Mesendoderm (in vitro differentiated cells): ENCODE measurements at regions not wholly inside any gene's neighbourhood (a gene's known extent, or its start where the extent isn't known, plus 50 kb on each side); places are given as distances from the start of the nearest gene placed in this dataset.

ENCODE experiments used
- DNase-seq: peaks from one replicate; pipeline ENCODE4 v3.0.0; 2013
- H2AK5ac ChIP-seq: 2 replicates; pipeline ENCODE4 v1.6.1; 2013; ENCODE audit warnings: low read length, inconsistent platforms
- H2BK120ac ChIP-seq: 2 replicates; pipeline ENCODE4 v1.6.1; 2013; ENCODE audit warnings: low read depth, mild to moderate bottlenecking, low read length, moderate library complexity, mixed read lengths
- H2BK15ac ChIP-seq: replicated peaks from 2 replicates; pipeline ENCODE4 v1.6.1; 2013; ENCODE audit warnings: low read depth, mild to moderate bottlenecking, moderate library complexity
- H2BK5ac ChIP-seq: 2 replicates; pipeline ENCODE4 v1.6.1; 2013; ENCODE audit warnings: low read length, inconsistent platforms
- H3K18ac ChIP-seq: 2 replicates; pipeline ENCODE4 v1.6.1; 2013; ENCODE audit warnings: mild to moderate bottlenecking, low read length, mixed read lengths
- H3K23ac ChIP-seq: one replicate; pipeline ENCODE4 v1.6.1; 2013; ENCODE audit warnings: low read length
- H3K27ac ChIP-seq: 2 replicates; pipeline ENCODE4 v1.5.1; 2013; ENCODE audit warnings: low read depth, mild to moderate bottlenecking, inconsistent platforms, low read length, moderate library complexity
- H3K27me3 ChIP-seq: 2 replicates; pipeline ENCODE4 v1.6.1; 2013; ENCODE audit warnings: low read length, control low read depth, mild to moderate bottlenecking, inconsistent platforms; ENCODE audit not compliant: insufficient read depth, poor library complexity
- H3K36me3 ChIP-seq: 2 replicates; pipeline ENCODE4 v1.6.1; 2013; ENCODE audit warnings: low read length, inconsistent platforms; ENCODE audit not compliant: control insufficient read depth, insufficient read depth
- H3K4ac ChIP-seq: one replicate; pipeline ENCODE4 v1.6.1; 2013; ENCODE audit warnings: low read depth, mild to moderate bottlenecking, low read length, moderate library complexity
- H3K4me1 ChIP-seq: 2 replicates; pipeline ENCODE4 v1.6.1; 2013; ENCODE audit warnings: low read depth, low read length, inconsistent platforms; ENCODE audit not compliant: control insufficient read depth
- H3K4me2 ChIP-seq: 2 replicates; pipeline ENCODE4 v1.6.1; 2013; ENCODE audit warnings: low read length
- H3K4me3 ChIP-seq: 2 replicates; pipeline ENCODE4 v1.5.1; 2013; ENCODE audit warnings: mild to moderate bottlenecking, low read length
- H3K56ac ChIP-seq: one replicate; pipeline ENCODE4 v1.6.1; 2013; ENCODE audit warnings: low read length
- H3K79me1 ChIP-seq: 2 replicates; pipeline ENCODE4 v1.6.1; 2013; ENCODE audit warnings: low read length, inconsistent platforms
- H3K79me2 ChIP-seq: 2 replicates; pipeline ENCODE4 v1.6.1; 2013; ENCODE audit warnings: mild to moderate bottlenecking, low read length; ENCODE audit not compliant: control insufficient read depth, insufficient read depth
- H3K9ac ChIP-seq: 2 replicates; pipeline ENCODE4 v1.6.1; 2013; ENCODE audit warnings: low read length, inconsistent platforms
- H4K5ac ChIP-seq: one replicate; pipeline ENCODE4 v1.6.1; 2013; ENCODE audit warnings: low read length
- H4K8ac ChIP-seq: one replicate; pipeline ENCODE4 v1.6.1; 2013; ENCODE audit warnings: low read depth, mild to moderate bottlenecking, control low read depth, low read length, moderate library complexity
- WGBS: extraction: QIAGEN DNeasy Blood & Tissue Kit; methylation state at CpG from one replicate; pipeline ENCODE4 v1.1.7; 2013; ENCODE audit warnings: low lambda C conversion rate, missing lambda C conversion rate; ENCODE audit not compliant: insufficient coverage; ENCODE audit errors: extremely low coverage; 5-methylcytosine and 5-hydroxymethylcytosine counted together

DNA sequence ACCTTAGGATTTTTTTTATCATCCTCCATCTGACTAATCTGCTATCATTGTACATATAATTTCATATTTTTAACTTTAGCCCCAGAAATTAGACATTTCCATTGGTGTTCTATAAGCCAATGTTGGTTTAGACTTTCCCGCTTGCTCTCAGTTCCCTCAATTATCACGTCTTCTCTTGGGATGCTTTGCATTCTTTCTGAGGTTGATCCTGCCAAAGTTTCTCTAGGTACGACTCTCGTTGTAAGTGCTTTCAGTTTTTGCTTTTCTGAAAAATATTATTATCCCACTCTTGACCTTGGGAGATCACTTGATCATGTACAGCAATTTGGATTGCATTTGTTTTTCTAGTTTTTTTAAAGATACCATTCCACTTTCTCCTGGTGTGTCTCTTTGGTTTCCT lies 270.2 kb downstream of the IRS2 start:
- Histone ChIP-seq H3K27me3 (no peaks in the 10 kb centered on the region), H3K36me3 (no peaks in the 10 kb centered on the region), H3K56ac (no peak overlapping the region), H2AK5ac (no peak overlapping the region), H2BK5ac (no peak overlapping the region), H4K5ac (no peak overlapping the region), H3K79me2 (no peaks in the 10 kb centered on the region), H2BK15ac (no peak overlapping the region), H3K79me1 (no peaks in the 10 kb centered on the region), H3K4ac (no peak overlapping the region), H3K4me1 (no peaks in the 10 kb centered on the region), H3K4me2 (no peak overlapping the region), H3K9ac (no peak overlapping the region), H2BK120ac (no peak overlapping the region), H3K4me3 (no peak overlapping the region), H3K23ac (no peak overlapping the region), H3K18ac (no peak overlapping the region), H3K27ac (no peak overlapping the region), H4K8ac (no peak overlapping the region)
- no CpG with 5 or more reads among the region's 4 CpGs for whole genome bisulfite sequencing
- DNase-seq: peak; percentile 10

DNA sequence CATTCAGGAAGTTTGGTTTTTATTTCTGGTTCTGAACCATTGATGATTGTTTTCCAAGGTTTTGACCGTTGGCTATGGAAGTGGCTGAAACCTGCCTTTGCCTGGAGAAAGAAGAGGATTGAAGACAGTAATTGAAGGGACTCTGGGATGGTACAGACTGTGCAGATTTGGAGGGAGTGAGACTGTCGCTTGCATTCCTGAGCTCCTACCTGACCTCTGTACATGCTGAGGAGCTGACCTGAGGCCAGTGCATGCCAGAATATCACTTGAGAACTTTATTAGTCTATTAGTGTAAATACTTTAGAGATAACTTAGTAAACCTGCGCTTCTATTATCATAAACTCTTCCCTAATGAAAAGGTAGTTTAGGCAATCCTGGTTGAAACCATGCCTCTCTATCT lies 276.4 kb downstream of the IRS2 start:
- no peak overlapping the region for H3K4me3 ChIP-seq
- no peak overlapping the region for H3K9ac ChIP-seq
- no peak overlapping the region for H2BK15ac ChIP-seq
- no peaks in the 10 kb centered on the region for H3K27me3 ChIP-seq
- H3K4me2 ChIP-seq: no peak overlapping the region
- DNase-seq: no peak
- H3K79me2 ChIP-seq: no peaks in the 10 kb centered on the region
- no peaks in the 10 kb centered on the region for H3K36me3 ChIP-seq
- no peak overlapping the region for H3K23ac ChIP-seq
- no peak overlapping the region for H4K5ac ChIP-seq
- H3K18ac ChIP-seq: no peak overlapping the region
- H2AK5ac ChIP-seq: no peak overlapping the region
- H3K79me1 ChIP-seq: no peaks in the 10 kb centered on the region
- no peak overlapping the region for H2BK5ac ChIP-seq
- no CpG with 5 or more reads among the region's 3 CpGs for WGBS
- no peak overlapping the region for H3K4ac ChIP-seq
- H3K4me1 ChIP-seq: no peaks in the 10 kb centered on the region
- no peak overlapping the region for H3K27ac ChIP-seq
- no peak overlapping the region for H3K56ac ChIP-seq
- H4K8ac ChIP-seq: no peak overlapping the region
- no peak overlapping the region for H2BK120ac ChIP-seq

DNA sequence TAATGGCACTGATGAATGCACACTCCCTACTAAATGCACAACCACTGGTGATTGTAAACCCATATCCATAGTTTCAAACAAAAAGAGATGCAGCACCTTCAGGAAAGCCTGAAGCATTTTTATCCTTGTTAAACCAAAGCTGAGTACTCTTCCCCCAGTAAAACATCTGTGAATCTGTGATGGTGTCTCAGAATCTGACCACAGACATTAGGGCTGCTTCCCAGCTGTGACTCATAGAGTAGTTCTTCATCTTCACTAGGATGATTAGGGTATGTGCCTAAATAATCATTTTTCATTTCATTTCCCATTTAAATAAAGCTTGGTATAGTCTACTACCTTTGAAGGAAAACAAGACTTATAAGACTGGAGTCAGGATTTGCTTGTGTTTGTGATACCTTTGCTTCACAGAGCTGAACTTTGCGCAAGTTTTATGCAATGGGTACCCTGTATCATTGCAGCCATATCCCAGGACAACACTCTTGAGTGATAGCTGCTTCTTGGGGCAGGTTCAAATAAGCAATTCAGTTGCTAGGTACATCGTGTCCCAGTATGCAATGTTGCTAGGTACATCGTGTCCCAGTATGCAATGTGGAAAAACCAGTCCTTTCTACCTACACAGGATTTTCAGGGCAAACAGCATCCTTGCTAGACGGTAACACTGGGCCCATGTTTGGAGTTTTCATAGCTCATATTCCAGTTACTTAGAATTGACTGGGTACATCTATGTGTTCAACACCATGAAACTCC lies 277.1 kb downstream of the IRS2 start:
- H2BK15ac ChIP-seq: no peak overlapping the region
- H2BK5ac ChIP-seq: no peak overlapping the region
- no peaks in the 10 kb centered on the region for H3K79me1 ChIP-seq
- WGBS: no CpG with 5 or more reads among the region's 4 CpGs
- no peaks in the 10 kb centered on the region for H3K4me1 ChIP-seq
- no peak overlapping the region for H3K4me3 ChIP-seq
- no peak overlapping the region for H3K9ac ChIP-seq
- no peaks in the 10 kb centered on the region for H3K36me3 ChIP-seq
- H4K8ac ChIP-seq: no peak overlapping the region
- no peaks in the 10 kb centered on the region for H3K27me3 ChIP-seq
- H3K4me2 ChIP-seq: no peak overlapping the region
- no peak overlapping the region for H4K5ac ChIP-seq
- H3K79me2 ChIP-seq: no peaks in the 10 kb centered on the region
- H2BK120ac ChIP-seq: no peak overlapping the region
- H3K27ac ChIP-seq: no peak overlapping the region
- no peak overlapping the region for H2AK5ac ChIP-seq
- H3K23ac ChIP-seq: no peak overlapping the region
- DNase-seq: no peak
- H3K4ac ChIP-seq: no peak overlapping the region
- H3K18ac ChIP-seq: no peak overlapping the region
- no peak overlapping the region for H3K56ac ChIP-seq

DNA sequence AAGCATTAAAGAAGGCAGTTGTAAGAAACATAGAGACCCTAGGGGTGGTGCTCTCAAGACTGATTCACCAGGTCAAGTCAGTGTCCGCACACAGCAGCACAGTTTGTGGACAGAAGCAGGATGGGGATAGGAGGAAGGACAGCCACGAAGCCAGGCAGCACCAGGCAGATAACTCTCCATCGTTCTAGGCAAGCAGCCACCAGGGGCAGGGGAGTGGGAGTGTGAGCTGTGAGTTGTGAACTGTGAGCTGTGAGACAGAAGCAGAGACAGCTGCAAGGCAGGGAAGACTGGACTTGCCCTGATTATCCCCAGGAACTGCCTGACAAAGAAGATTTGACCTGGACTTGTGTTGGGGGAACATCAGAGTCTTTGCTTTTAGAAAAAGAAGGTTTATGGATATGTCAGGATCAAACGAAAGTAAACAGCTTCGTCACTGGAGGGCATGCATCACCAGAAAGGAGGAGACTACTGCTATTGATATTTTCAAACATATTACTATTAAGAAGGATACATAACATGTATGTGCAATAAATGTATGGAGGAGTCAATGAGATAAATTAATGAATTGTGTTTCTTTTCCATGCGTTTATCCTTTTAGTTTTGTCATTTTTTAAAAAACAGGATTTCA lies 286.1 kb downstream of the IRS2 start:
- Histone ChIP-seq H4K5ac (no peak overlapping the region), H2BK15ac (no peak overlapping the region), H4K8ac (no peak overlapping the region), H3K4me1 (no peaks in the 10 kb centered on the region), H2BK120ac (no peak overlapping the region), H3K4ac (no peak overlapping the region), H3K79me1 (no peaks in the 10 kb centered on the region), H3K36me3 (no peaks in the 10 kb centered on the region), H3K56ac (no peak overlapping the region), H3K23ac (no peak overlapping the region), H3K27ac (no peak overlapping the region), H2AK5ac (no peak overlapping the region), H2BK5ac (no peak overlapping the region), H3K27me3 (no peaks in the 10 kb centered on the region), H3K4me2 (no peak overlapping the region), H3K4me3 (no peak overlapping the region), H3K79me2 (no peaks in the 10 kb centered on the region), H3K18ac (no peak overlapping the region), H3K9ac (no peak overlapping the region)
- WGBS: no CpG with 5 or more reads among the region's 6 CpGs
- DNase-seq: peak; percentile 68

DNA sequence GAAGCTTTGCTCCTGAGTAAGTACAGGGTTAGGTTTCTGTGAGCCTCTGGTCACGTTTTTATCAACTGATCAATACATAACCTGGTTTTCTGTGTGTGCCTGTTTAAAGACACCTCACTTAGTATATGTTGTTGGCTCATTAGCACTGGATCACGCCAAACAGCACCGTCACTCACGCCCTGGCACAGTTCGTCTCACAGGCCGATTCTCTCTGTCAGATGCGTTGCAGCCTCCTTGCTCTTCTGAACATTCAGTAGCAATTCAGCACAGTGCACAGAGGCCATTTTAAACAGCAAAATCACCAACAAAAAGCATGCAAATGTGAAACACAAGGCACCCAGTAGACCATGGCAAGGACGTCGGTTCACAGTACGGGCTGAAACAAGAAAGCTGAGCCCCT lies 288.5 kb downstream of the IRS2 start:
- no peak overlapping the region for H3K18ac ChIP-seq
- no peak overlapping the region for H3K23ac ChIP-seq
- no peak overlapping the region for H2BK15ac ChIP-seq
- no peaks in the 10 kb centered on the region for H3K4me1 ChIP-seq
- H3K79me2 ChIP-seq: no peaks in the 10 kb centered on the region
- no peak overlapping the region for H3K4ac ChIP-seq
- H3K9ac ChIP-seq: no peak overlapping the region
- H2BK5ac ChIP-seq: no peak overlapping the region
- H3K79me1 ChIP-seq: no peaks in the 10 kb centered on the region
- no peak overlapping the region for H3K4me3 ChIP-seq
- H3K4me2 ChIP-seq: no peak overlapping the region
- no peak overlapping the region for H2BK120ac ChIP-seq
- H4K8ac ChIP-seq: no peak overlapping the region
- no peak for DNase-seq
- no peak overlapping the region for H4K5ac ChIP-seq
- no peak overlapping the region for H3K56ac ChIP-seq
- no peaks in the 10 kb centered on the region for H3K36me3 ChIP-seq
- H3K27ac ChIP-seq: no peak overlapping the region
- no peaks in the 10 kb centered on the region for H3K27me3 ChIP-seq
- no CpG with 5 or more reads among the region's 10 CpGs for WGBS
- H2AK5ac ChIP-seq: no peak overlapping the region

DNA sequence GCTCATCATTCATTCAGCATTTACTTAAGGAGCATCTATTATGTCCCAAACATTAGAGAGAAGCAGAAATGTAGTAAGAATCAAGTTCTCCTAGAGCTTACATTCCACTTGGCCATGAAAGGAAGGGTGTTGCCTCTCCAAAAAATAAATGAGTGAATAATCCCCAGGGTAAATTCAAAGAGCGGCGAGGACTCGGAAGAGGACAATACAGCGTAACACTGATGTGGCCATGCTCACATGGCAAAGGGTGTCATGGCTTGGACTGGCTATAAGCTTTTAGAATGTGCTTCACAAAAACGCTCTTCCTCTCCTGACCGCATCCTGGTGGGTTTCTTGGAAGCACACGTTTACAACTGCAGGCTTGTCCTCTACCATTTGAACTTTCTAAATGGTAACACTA lies 290.2 kb downstream of the IRS2 start:
- H3K4ac ChIP-seq: no peak overlapping the region
- H3K4me3 ChIP-seq: no peak overlapping the region
- no CpG with 5 or more reads among the region's 7 CpGs for WGBS
- no peak overlapping the region for H2BK15ac ChIP-seq
- no peak overlapping the region for H3K27ac ChIP-seq
- no peak overlapping the region for H3K4me2 ChIP-seq
- H3K27me3 ChIP-seq: no peaks in the 10 kb centered on the region
- H2AK5ac ChIP-seq: no peak overlapping the region
- H3K56ac ChIP-seq: no peak overlapping the region
- no peak overlapping the region for H2BK5ac ChIP-seq
- H3K23ac ChIP-seq: no peak overlapping the region
- DNase-seq: no peak
- no peak overlapping the region for H3K9ac ChIP-seq
- H3K4me1 ChIP-seq: no peaks in the 10 kb centered on the region
- H4K8ac ChIP-seq: no peak overlapping the region
- no peaks in the 10 kb centered on the region for H3K36me3 ChIP-seq
- H3K18ac ChIP-seq: no peak overlapping the region
- H2BK120ac ChIP-seq: no peak overlapping the region
- no peaks in the 10 kb centered on the region for H3K79me1 ChIP-seq
- H4K5ac ChIP-seq: no peak overlapping the region
- no peaks in the 10 kb centered on the region for H3K79me2 ChIP-seq
